ENCODE measurements at regions not wholly inside any gene's neighbourhood (a gene's known extent, or its start where the extent isn't known, plus 50 kb on each side); places are given as distances from the start of the nearest gene placed in this dataset.
A peak's percentile ranks its signal among the peaks of the same experiment; 100 is the strongest.

GRCh38 chr17:77279448-77280303 is 138.9 kb downstream of the SEC14L1 start (continued):
- TF ChIP-seq AKNA (CRISPR knock-in tag; IDR thresholded peaks at IDR 0.05; ENCODE audit: borderline replicate concordance) (no peak), KDM2A (CRISPR knock-in tag; IDR thresholded peaks at IDR 0.05; ENCODE audit: borderline replicate concordance, low read depth) (peak; percentile 77), ZMYM4 (CRISPR knock-in tag; IDR thresholded peaks at IDR 0.05) (peak; percentile 69), PHF21A (CRISPR knock-in tag; IDR thresholded peaks at IDR 0.05) (peak; percentile 94), ZFP82 (CRISPR knock-in tag; IDR thresholded peaks at IDR 0.05; ENCODE audit: borderline replicate concordance) (no peak), HNF1A (IDR thresholded peaks at IDR 0.05; ENCODE audit: low read depth) (no peak), HNF1A (CRISPR knock-in tag; IDR thresholded peaks at IDR 0.05; ENCODE audit: borderline replicate concordance) (peak; percentile 55; the same call in 1 of the 2 replicates), ATF7 (IDR thresholded peaks at IDR 0.05) (no peak), ATF7 (CRISPR knock-in tag; IDR thresholded peaks at IDR 0.05) (peak; percentile 44; the same call in 1 of the 2 replicates), ZNF543 (CRISPR knock-in tag; IDR thresholded peaks at IDR 0.05) (0 out of 2 replicates have a peak, but pooled peaks have one; percentile 30), ZNF550 (CRISPR knock-in tag; IDR thresholded peaks at IDR 0.05; ENCODE audit: borderline replicate concordance) (peak; percentile 71; the same call in 1 of the 2 replicates), LCORL (IDR thresholded peaks at IDR 0.05) (no peak), LCORL (CRISPR knock-in tag; IDR thresholded peaks at IDR 0.05) (peak; percentile 84), DPF2 (CRISPR knock-in tag; IDR thresholded peaks at IDR 0.05; ENCODE audit: borderline replicate concordance, low read depth) (no peak), TBX3 (IDR thresholded peaks at IDR 0.05; ENCODE audit: borderline replicate concordance) (peak; percentile 37; the same call in 1 of the 2 replicates), HOXA9 (CRISPR knock-in tag; IDR thresholded peaks at IDR 0.05; ENCODE audit: borderline replicate concordance) (no peak), TBP (CRISPR knock-in tag; IDR thresholded peaks at IDR 0.05) (no peak), HNRNPLL (IDR thresholded peaks at IDR 0.05; ENCODE audit: low read depth, low read length, poor library complexity, severe bottlenecking) (peak; percentile 7), ZNF343 (CRISPR knock-in tag; IDR thresholded peaks at IDR 0.05) (no peak), BCL3 (CRISPR knock-in tag; IDR thresholded peaks at IDR 0.05) (peak; percentile 95; the same call in 1 of the 2 replicates)

Measured in HepG2 (cell line).